DND-41 (cell line): ENCODE measurements at regions not wholly inside any gene's neighbourhood (a gene's known extent, or its start where the extent isn't known, plus 50 kb on each side); places are given as distances from the start of the nearest gene placed in this dataset.

Experiments used
- EZH2 ChIP-seq: IDR thresholded peaks from 3 replicates; pipeline ENCODE4 v1.6.1; 2012; ENCODE audit warnings: borderline replicate concordance, low read depth, mild to moderate bottlenecking, moderate library complexity, low read length, inconsistent platforms; ENCODE audit not compliant: severe bottlenecking
- TF ChIP-seq, protein P1 (sequence below): IDR thresholded peaks from 2 replicates; pipeline ENCODE4 v1.5.1; 2012; ENCODE audit warnings: borderline replicate concordance, low read length, moderate library complexity, mild to moderate bottlenecking; ENCODE audit not compliant: poor library complexity, severe bottlenecking; ENCODE audit errors: extremely low read depth

- TF ChIP-seq, protein P1, sequence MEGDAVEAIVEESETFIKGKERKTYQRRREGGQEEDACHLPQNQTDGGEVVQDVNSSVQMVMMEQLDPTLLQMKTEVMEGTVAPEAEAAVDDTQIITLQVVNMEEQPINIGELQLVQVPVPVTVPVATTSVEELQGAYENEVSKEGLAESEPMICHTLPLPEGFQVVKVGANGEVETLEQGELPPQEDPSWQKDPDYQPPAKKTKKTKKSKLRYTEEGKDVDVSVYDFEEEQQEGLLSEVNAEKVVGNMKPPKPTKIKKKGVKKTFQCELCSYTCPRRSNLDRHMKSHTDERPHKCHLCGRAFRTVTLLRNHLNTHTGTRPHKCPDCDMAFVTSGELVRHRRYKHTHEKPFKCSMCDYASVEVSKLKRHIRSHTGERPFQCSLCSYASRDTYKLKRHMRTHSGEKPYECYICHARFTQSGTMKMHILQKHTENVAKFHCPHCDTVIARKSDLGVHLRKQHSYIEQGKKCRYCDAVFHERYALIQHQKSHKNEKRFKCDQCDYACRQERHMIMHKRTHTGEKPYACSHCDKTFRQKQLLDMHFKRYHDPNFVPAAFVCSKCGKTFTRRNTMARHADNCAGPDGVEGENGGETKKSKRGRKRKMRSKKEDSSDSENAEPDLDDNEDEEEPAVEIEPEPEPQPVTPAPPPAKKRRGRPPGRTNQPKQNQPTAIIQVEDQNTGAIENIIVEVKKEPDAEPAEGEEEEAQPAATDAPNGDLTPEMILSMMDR, result no peak
- TF ChIP-seq EZH2, result no peak
Observed at GRCh38 chr6:159464816-159465215, 228.2 kb downstream of the SOD2 start.
